Liver (tissue), 3 donors: ENCODE measurements at regions not wholly inside any gene's neighbourhood (a gene's known extent, or its start where the extent isn't known, plus 50 kb on each side); places are given as distances from the start of the nearest gene placed in this dataset.

Experiments
- FOXA1 ChIP-seq: IDR thresholded peaks from 2 replicates; pipeline ENCODE4 v1.6.1; 2016; ENCODE audit warnings: antibody characterized with exemption
- TAF1 ChIP-seq: conservative IDR thresholded peaks from 2 replicates; pipeline ENCODE4 v1.6.1; 2016; ENCODE audit warnings: antibody characterized with exemption, mild to moderate bottlenecking
- TF ChIP-seq, protein P1 (sequence below): fragments of 150-350 bp; IDR thresholded peaks from 2 replicates; pipeline ENCODE4 v1.5.1; 2017; ENCODE audit warnings: improper control_type of control experiment, low read depth, low read length; ENCODE audit not compliant: missing input control
- TF ChIP-seq, protein P2 (sequence below): IDR thresholded peaks from 2 replicates; pipeline ENCODE4 v1.6.1; 2016; ENCODE audit warnings: antibody characterized with exemption
- donor health status: healthy.
- donor health status: healthy.

DNA sequence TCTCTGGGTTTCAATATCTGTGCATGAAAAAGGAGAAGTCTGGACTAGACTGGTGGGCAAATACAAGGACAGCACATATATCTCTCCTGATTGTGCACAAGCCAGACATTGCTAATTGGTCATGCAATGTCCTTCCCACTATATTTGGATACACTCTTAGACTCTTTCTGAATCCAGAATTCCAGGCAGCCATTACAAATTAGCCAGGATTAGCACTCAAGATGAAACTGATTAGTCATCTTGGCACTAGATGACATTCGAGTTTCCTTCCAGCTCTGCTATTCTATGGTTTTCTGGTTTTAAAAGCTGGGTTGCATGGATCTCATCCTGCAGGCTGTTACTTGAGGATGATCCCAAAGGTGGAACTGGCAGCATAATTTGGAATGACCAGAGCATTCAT, 73.2 kb downstream of the SCP2D1 start:
- TF ChIP-seq, protein P1, sequence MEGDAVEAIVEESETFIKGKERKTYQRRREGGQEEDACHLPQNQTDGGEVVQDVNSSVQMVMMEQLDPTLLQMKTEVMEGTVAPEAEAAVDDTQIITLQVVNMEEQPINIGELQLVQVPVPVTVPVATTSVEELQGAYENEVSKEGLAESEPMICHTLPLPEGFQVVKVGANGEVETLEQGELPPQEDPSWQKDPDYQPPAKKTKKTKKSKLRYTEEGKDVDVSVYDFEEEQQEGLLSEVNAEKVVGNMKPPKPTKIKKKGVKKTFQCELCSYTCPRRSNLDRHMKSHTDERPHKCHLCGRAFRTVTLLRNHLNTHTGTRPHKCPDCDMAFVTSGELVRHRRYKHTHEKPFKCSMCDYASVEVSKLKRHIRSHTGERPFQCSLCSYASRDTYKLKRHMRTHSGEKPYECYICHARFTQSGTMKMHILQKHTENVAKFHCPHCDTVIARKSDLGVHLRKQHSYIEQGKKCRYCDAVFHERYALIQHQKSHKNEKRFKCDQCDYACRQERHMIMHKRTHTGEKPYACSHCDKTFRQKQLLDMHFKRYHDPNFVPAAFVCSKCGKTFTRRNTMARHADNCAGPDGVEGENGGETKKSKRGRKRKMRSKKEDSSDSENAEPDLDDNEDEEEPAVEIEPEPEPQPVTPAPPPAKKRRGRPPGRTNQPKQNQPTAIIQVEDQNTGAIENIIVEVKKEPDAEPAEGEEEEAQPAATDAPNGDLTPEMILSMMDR, result no peak
- TF ChIP-seq TAF1 (no peak), FOXA1 (no peak)
- TF ChIP-seq, protein P2, sequence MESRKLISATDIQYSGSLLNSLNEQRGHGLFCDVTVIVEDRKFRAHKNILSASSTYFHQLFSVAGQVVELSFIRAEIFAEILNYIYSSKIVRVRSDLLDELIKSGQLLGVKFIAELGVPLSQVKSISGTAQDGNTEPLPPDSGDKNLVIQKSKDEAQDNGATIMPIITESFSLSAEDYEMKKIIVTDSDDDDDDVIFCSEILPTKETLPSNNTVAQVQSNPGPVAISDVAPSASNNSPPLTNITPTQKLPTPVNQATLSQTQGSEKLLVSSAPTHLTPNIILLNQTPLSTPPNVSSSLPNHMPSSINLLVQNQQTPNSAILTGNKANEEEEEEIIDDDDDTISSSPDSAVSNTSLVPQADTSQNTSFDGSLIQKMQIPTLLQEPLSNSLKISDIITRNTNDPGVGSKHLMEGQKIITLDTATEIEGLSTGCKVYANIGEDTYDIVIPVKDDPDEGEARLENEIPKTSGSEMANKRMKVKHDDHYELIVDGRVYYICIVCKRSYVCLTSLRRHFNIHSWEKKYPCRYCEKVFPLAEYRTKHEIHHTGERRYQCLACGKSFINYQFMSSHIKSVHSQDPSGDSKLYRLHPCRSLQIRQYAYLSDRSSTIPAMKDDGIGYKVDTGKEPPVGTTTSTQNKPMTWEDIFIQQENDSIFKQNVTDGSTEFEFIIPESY, result no peak
